DOHH2 (cell line): ENCODE measurements at regions not wholly inside any gene's neighbourhood (a gene's known extent, or its start where the extent isn't known, plus 50 kb on each side); places are given as distances from the start of the nearest gene placed in this dataset.
"Not testable (repeated sequence)": the region's sequence is repeated elsewhere in the genome, so short reads cannot be mapped to it uniquely, and the experiment has no call there.

ENCODE experiments used
- H3F3A ChIP-seq: fragments of 200-600 bp; sonication (generic), shearing (Covaris generic); 2 replicates; pipeline ENCODE4 v1.6.0; 2016; ENCODE audit warnings: antibody characterized with exemption, mild to moderate bottlenecking; ENCODE audit not compliant: control insufficient read depth, insufficient read depth
- H3K27ac ChIP-seq: fragments of 200-600 bp; sonication (generic); 2 replicates; pipeline ENCODE4 v1.5.1; 2014; ENCODE audit warnings: low read depth, mild to moderate bottlenecking, low read length, moderate library complexity
- H3K27me3 ChIP-seq: fragments of 200-600 bp; sonication (generic); 2 replicates; pipeline ENCODE4 v1.6.1; 2014; ENCODE audit warnings: mild to moderate bottlenecking, low read length, mixed read lengths; ENCODE audit not compliant: control insufficient read depth
- H3K36me3 ChIP-seq: fragments of 200-600 bp; sonication (generic); 2 replicates; pipeline ENCODE4 v1.6.1; 2014; ENCODE audit warnings: mild to moderate bottlenecking, low read length, moderate library complexity, mixed read lengths; ENCODE audit not compliant: control insufficient read depth
- H3K4me1 ChIP-seq: fragments of 200-600 bp; sonication (generic); 2 replicates; pipeline ENCODE4 v1.6.1; 2014; ENCODE audit warnings: mild to moderate bottlenecking, low read length, mixed read lengths; ENCODE audit not compliant: control insufficient read depth
- H3K4me2 ChIP-seq: fragments of 200-600 bp; sonication (generic); 2 replicates; pipeline ENCODE4 v1.6.0; 2014; ENCODE audit warnings: mild to moderate bottlenecking, low read length, moderate library complexity
- H3K4me3 ChIP-seq: fragments of 200-600 bp; sonication (generic); 2 replicates; pipeline ENCODE4 v1.5.1; 2014; ENCODE audit warnings: mild to moderate bottlenecking, low read length, mixed read lengths
- H3K79me2 ChIP-seq: fragments of 200-600 bp; sonication (generic); 2 replicates; pipeline ENCODE4 v1.6.1; 2014; ENCODE audit warnings: mild to moderate bottlenecking, low read length, mixed read lengths; ENCODE audit not compliant: control insufficient read depth
- H3K9me2 ChIP-seq: fragments of 200-600 bp; sonication (generic); replicated peaks from 2 replicates; pipeline ENCODE4 v1.6.1; 2014; ENCODE audit warnings: mild to moderate bottlenecking, low read length, mixed read lengths; ENCODE audit not compliant: control insufficient read depth
- H3K9me3 ChIP-seq: fragments of 200-600 bp; sonication (generic); 2 replicates; pipeline ENCODE4 v1.6.1; 2014; ENCODE audit warnings: antibody characterized with exemption, low read length, mixed read lengths; ENCODE audit not compliant: control insufficient read depth, insufficient read depth
- H4K20me1 ChIP-seq: fragments of 200-600 bp; sonication (generic); 2 replicates; pipeline ENCODE4 v1.6.0; 2014; ENCODE audit warnings: low read depth, mild to moderate bottlenecking, antibody characterized with exemption, low read length, moderate library complexity; ENCODE audit not compliant: control insufficient read depth, insufficient read depth
- CTCF ChIP-seq: fragments of 200-600 bp; sonication (generic); IDR thresholded peaks from one replicate; pipeline ENCODE4 v1.5.1; 2014; ENCODE audit warnings: antibody characterized with exemption, mild to moderate bottlenecking, low read depth, low read length; ENCODE audit not compliant: poor library complexity, severe bottlenecking
- EZH2phosphoT487 ChIP-seq: fragments of 200-600 bp; sonication (generic); IDR thresholded peaks from 2 replicates; pipeline ENCODE4 v1.6.1; 2017; ENCODE audit warnings: borderline replicate concordance, mild to moderate bottlenecking, antibody characterized with exemption, low read length, moderate library complexity, mixed read lengths

- not testable (repeated sequence) for H3F3A ChIP-seq, H3K79me2 ChIP-seq, H3K36me3 ChIP-seq, H3K27me3 ChIP-seq, H3K9me2 ChIP-seq, H4K20me1 ChIP-seq, H3K4me3 ChIP-seq, H3K27ac ChIP-seq, H3K4me2 ChIP-seq
- Histone ChIP-seq H3K9me3 (peaks cover 20% of the 10 kb centered on the region), H3K4me1 (peaks cover 51% of the 10 kb centered on the region)
These were observed 56.6 kb downstream of the CHST2 start for GRCh38 chr3:143175940-143176894.

- H3K36me3 ChIP-seq, H3K9me2 ChIP-seq: not testable (repeated sequence)
These were observed 58.4 kb downstream of the CHST2 start for GRCh38 chr3:143177965-143178364.

GRCh38 chr3:143178775-143179548 is 59.4 kb downstream of the CHST2 start:
- not testable (repeated sequence) for H3K4me3 ChIP-seq, H3K36me3 ChIP-seq, H3K9me3 ChIP-seq, H3K4me2 ChIP-seq, H3K27ac ChIP-seq, H4K20me1 ChIP-seq, H3F3A ChIP-seq, H3K27me3 ChIP-seq, H3K9me2 ChIP-seq, H3K79me2 ChIP-seq
- peaks cover 60% of the 10 kb centered on the region for H3K4me1 ChIP-seq

More at GRCh38 chr3:143177965-143178364, 58.4 kb downstream of the CHST2 start:
- not testable (repeated sequence) for H3K4me3 ChIP-seq, H3K79me2 ChIP-seq, H3K27me3 ChIP-seq, H3F3A ChIP-seq, H4K20me1 ChIP-seq, H3K4me2 ChIP-seq, H3K27ac ChIP-seq
- peaks cover 51% of the 10 kb centered on the region for H3K4me1 ChIP-seq
- peaks cover 17% of the 10 kb centered on the region for H3K9me3 ChIP-seq

GRCh38 chr3:143179603-143180002 is 60.0 kb downstream of the CHST2 start:
- Histone ChIP-seq H3K36me3 (no peaks in the 10 kb centered on the region), H3K4me3 (no peak overlapping the region), H3K9me2 (no peaks in the 10 kb centered on the region), H3K9me3 (peaks cover 4% of the 10 kb centered on the region; the same call in 1 of the 2 replicates), H3K27ac (no peak overlapping the region), H3K79me2 (no peaks in the 10 kb centered on the region), H4K20me1 (no peaks in the 10 kb centered on the region), H3K4me2 (peak overlapping the region; percentile 23; the same call in 1 of the 2 replicates), H3K27me3 (no peaks in the 10 kb centered on the region), H3F3A (no peaks in the 10 kb centered on the region), H3K4me1 (peaks cover 62% of the 10 kb centered on the region)
- TF ChIP-seq CTCF = no peak
- TF ChIP-seq EZH2phosphoT487 = no peak

- H3K79me2 ChIP-seq, H3F3A ChIP-seq, H3K9me3 ChIP-seq, H3K9me2 ChIP-seq, H3K27me3 ChIP-seq, H4K20me1 ChIP-seq, H3K36me3 ChIP-seq: not testable (repeated sequence)
- peak overlapping the region; percentile 43 for H3K4me2 ChIP-seq
- peaks cover 64% of the 10 kb centered on the region for H3K4me1 ChIP-seq
- peak overlapping the region; percentile 59 for H3K27ac ChIP-seq
- H3K4me3 ChIP-seq = peak overlapping the region; percentile 29
These were observed 61.3 kb downstream of the CHST2 start for GRCh38 chr3:143180860-143181259.

- not testable (repeated sequence) for H3K9me3 ChIP-seq, H4K20me1 ChIP-seq, H3K27me3 ChIP-seq, H3K36me3 ChIP-seq, H3F3A ChIP-seq, H3K79me2 ChIP-seq, H3K9me2 ChIP-seq
- Histone ChIP-seq H3K27ac (peak overlapping the region; percentile 21; the same call in 1 of the 2 replicates), H3K4me3 (peak overlapping the region; percentile 13; the same call in 1 of the 2 replicates), H3K4me2 (peak overlapping the region; percentile 45), H3K4me1 (peaks cover 64% of the 10 kb centered on the region)
These were observed 62.4 kb downstream of the CHST2 start for GRCh38 chr3:143181977-143182376.
